Right atrium auricular region (tissue), 2 donors: ENCODE measurements at regions not wholly inside any gene's neighbourhood (a gene's known extent, or its start where the extent isn't known, plus 50 kb on each side); places are given as distances from the start of the nearest gene placed in this dataset.

ENCODE experiments used
- DNase-seq: peaks from one replicate; pipeline ENCODE4 v3.0.0-alpha.2; 2019; ENCODE audit warnings: low spot score
- H3K27ac ChIP-seq, 2 donors: fragments of 200-600 bp; sonication (generic); 1 replicate in 1 of 2; 2 replicates in 1 of 2; pipeline ENCODE4 v1.5.1; 2016 to 2019
- H3K27me3 ChIP-seq, 2 donors: fragments of 200-600 bp; sonication (generic); one replicate each; pipeline versions ENCODE4 v1.5.1 to v1.6.0; 2017 to 2019
- H3K36me3 ChIP-seq: fragments of 200-600 bp; sonication (generic); one replicate; pipeline ENCODE4 v1.5.1; 2016
- H3K4me1 ChIP-seq, 2 donors: fragments of 200-600 bp; sonication (generic); one replicate each; pipeline versions ENCODE4 v1.5.1 to v1.6.0; 2017 to 2019
- H3K4me3 ChIP-seq, 2 donors: fragments of 200-600 bp; sonication (generic); 1 replicate in 1 of 2; 2 replicates in 1 of 2; pipeline ENCODE4 v1.5.1; 2017 to 2019; ENCODE audit warnings: mild to moderate bottlenecking in 1 of 2, moderate library complexity in 1 of 2
- H3K9me3 ChIP-seq, 2 donors: fragments of 200-600 bp; sonication (generic); one replicate each; pipeline ENCODE4 v1.5.1; 2019
- TF ChIP-seq, protein P1 (sequence below), 2 donors: fragments of 200-600 bp; sonication (generic); IDR thresholded peaks; one replicate each; pipeline ENCODE4 v1.5.1; 2019; ENCODE audit warnings: antibody characterized with exemption in 2 of 2

DNA sequence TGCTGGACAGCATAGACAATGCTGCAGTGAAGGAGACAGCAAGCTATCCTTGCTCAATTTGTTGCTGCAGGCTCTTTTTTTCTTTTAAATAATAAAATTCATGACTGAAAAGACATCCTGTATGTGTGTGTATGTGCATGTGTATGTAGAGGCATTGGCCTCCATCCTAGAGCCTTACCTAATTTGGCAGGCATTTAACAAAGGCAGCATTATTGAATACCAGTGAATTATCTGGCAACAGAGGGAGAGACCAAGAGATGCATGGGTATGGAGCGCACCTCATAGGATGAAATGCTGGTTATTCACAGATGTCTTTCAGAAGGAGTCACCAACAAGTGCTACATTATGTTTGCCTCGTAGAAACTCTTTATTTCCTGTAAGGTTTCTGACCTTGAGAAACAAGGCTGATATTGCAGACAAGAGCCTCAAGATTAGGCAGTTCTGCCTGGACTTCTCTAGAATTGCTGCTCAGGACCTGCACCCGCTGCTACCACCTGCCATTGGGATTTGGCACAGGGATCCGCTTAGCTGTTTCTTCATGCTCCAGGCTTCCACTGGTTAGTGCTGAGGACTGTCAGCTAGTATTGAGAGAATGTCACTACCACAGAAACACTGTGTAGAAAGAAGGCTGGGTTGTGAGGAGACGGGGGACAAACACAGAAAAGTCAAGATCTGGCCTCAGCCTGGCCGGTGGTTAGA, 247.7 kb upstream of the RFX3 start:
- no peaks in the 10 kb centered on the region for H3K27me3 ChIP-seq
- TF ChIP-seq, protein P1, sequence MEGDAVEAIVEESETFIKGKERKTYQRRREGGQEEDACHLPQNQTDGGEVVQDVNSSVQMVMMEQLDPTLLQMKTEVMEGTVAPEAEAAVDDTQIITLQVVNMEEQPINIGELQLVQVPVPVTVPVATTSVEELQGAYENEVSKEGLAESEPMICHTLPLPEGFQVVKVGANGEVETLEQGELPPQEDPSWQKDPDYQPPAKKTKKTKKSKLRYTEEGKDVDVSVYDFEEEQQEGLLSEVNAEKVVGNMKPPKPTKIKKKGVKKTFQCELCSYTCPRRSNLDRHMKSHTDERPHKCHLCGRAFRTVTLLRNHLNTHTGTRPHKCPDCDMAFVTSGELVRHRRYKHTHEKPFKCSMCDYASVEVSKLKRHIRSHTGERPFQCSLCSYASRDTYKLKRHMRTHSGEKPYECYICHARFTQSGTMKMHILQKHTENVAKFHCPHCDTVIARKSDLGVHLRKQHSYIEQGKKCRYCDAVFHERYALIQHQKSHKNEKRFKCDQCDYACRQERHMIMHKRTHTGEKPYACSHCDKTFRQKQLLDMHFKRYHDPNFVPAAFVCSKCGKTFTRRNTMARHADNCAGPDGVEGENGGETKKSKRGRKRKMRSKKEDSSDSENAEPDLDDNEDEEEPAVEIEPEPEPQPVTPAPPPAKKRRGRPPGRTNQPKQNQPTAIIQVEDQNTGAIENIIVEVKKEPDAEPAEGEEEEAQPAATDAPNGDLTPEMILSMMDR (IDR thresholded peaks at IDR 0.05): no peak
- no peaks in the 10 kb centered on the region for H3K4me1 ChIP-seq
- DNase-seq: no peak
- H3K9me3 ChIP-seq: no peaks in the 10 kb centered on the region
- no peak overlapping the region for H3K27ac ChIP-seq
- no peak overlapping the region for H3K4me3 ChIP-seq
- H3K36me3 ChIP-seq: no peaks in the 10 kb centered on the region

DNA sequence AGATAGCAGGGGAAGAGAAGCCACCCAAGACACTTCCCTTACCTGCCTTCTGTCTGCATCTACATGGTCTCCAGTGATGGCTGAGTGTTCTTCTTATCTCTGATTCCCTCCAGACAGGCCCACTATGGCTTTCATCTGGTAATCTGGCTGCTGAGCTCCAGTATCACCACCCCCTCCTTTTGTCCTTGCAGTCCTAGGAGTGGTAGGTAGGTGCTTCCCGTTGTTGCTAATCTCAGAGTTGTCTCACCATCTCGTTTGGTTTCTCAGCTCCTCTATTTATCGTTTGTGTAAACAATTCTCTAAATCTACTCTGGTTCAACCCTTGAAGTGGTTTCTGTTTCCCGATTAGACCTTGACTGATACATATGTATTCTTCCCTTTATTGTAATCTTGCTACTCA, 243.8 kb upstream of the RFX3 start:
- no peak for DNase-seq
- H3K27ac ChIP-seq: peak overlapping the region; percentile 6 to 58
- no peak overlapping the region for H3K4me3 ChIP-seq
- TF ChIP-seq, protein P1 (IDR thresholded peaks at IDR 0.05): no peak
- H3K4me1 ChIP-seq: no peaks in the 10 kb centered on the region
- H3K27me3 ChIP-seq: no peaks in the 10 kb centered on the region
- H3K36me3 ChIP-seq: no peaks in the 10 kb centered on the region
- H3K9me3 ChIP-seq: no peaks in the 10 kb centered on the region

DNA sequence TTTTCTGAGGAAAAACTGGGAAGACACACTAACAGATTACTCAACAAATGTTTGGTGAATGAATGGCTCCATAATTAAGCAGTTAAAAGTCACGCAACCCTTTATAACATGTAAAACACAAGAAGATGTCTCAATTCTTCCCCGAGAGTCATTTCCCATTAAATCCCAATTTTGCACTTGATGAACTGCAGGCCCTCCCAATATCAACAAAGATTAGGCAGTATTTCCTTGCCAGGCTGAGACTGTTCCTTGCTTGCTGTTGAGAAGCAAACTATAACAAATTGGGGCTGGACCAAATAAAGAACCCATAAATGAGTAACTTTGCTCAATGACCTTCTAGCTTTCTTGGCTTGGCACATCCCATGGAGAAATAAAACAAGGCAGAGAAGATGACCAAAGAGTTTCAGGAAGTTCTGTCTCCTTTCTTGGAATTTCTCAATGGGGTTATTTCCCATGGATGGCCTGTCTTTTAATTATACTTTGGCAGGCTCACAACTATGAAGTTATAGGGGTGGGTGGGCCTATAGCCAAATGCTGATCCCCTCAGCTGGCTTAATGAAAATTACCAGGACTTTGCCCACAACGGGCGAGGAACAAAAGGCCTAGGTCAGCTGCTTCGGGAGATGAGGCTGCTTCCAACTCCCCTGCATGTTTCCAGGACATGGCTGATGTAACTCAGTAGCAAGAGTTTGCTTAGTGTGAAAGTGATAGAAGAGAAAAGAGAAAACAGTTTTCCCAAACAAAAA, 243.1 kb upstream of the RFX3 start:
- H3K36me3 ChIP-seq: no peaks in the 10 kb centered on the region
- H3K27ac ChIP-seq: peak overlapping the region; percentile 6 to 58
- H3K9me3 ChIP-seq: no peaks in the 10 kb centered on the region
- DNase-seq: no peak
- H3K27me3 ChIP-seq: no peaks in the 10 kb centered on the region
- H3K4me1 ChIP-seq: no peaks in the 10 kb centered on the region
- no peak overlapping the region for H3K4me3 ChIP-seq
- TF ChIP-seq, protein P1 (IDR thresholded peaks at IDR 0.05): no peak

DNA sequence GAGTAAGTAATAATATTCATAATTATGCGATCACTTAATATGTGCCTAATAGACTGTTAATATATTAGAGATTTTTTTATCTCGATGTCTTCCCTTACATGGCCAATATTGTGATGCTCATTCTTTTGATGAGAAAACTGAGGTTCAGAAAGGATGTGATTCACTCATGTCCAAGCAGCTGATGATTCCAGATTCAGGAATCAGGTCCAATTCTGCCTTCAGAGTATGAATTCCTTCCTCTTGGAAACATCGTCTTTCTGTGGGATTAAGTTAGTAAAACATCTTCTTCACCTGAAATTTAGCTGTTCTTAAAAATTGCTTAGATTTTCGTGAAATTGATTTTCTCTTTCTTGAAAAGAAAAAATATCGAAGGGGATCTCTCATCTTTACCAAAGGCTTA, 242.5 kb upstream of the RFX3 start:
- no peaks in the 10 kb centered on the region for H3K27me3 ChIP-seq
- DNase-seq: no peak
- TF ChIP-seq, protein P1 (IDR thresholded peaks at IDR 0.05): no peak
- no peak overlapping the region for H3K4me3 ChIP-seq
- no peaks in the 10 kb centered on the region for H3K4me1 ChIP-seq
- H3K9me3 ChIP-seq: no peaks in the 10 kb centered on the region
- no peaks in the 10 kb centered on the region for H3K36me3 ChIP-seq
- peak overlapping the region in 1 of 2 donors; percentile 58 for H3K27ac ChIP-seq

DNA sequence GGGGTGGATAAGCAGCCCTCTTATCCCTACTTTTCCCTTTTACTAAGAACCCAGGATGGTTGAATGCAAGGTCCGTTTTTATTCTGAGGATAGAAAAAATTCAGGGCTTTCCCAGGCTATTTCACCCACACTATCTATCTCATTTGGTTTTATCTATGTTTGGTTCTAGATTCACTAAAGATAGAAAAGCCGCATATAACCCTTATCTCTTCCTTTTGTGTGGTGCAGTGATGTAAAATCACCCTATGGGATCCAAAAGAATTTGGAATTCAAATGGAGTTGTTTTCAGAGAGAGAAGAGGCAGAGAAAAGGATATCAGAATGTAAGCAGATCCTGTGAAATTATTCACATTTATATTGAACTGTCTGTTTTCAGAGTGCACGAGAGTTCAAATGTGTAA, 236.3 kb upstream of the RFX3 start:
- H3K27ac ChIP-seq: no peak overlapping the region
- no peak for DNase-seq
- H3K27me3 ChIP-seq: no peaks in the 10 kb centered on the region
- H3K4me1 ChIP-seq: no peaks in the 10 kb centered on the region
- no peaks in the 10 kb centered on the region for H3K9me3 ChIP-seq
- H3K36me3 ChIP-seq: no peaks in the 10 kb centered on the region
- TF ChIP-seq, protein P1 (IDR thresholded peaks at IDR 0.05): no peak
- no peak overlapping the region for H3K4me3 ChIP-seq
